ENCODE measurements at regions not wholly inside any gene's neighbourhood (a gene's known extent, or its start where the extent isn't known, plus 50 kb on each side); places are given as distances from the start of the nearest gene placed in this dataset.
"Not testable (repeated sequence)": the region's sequence is repeated elsewhere in the genome, so short reads cannot be mapped to it uniquely, and the experiment has no call there.

DNA sequence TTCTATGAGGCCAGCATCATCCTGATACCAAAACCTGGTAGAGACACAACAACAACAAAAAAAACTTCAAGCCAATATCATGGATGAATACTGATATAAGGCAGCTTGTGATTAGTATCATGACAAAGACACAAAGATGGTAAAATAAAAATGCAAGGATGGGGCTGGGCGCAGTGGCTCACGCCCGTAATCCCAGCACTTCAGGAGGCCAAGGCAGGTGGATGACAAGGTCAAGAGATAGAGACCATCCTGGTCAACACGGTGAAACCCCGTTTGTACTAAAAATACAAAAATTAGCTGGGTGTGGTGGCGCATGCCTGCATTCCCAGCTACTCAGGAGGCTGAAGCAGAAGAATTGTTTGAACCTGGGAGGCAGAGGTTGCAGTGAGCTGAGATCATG, 210.2 kb downstream of the POTEM start:
- H2BK20ac ChIP-seq (ENCODE audit: low read length); H3K14ac ChIP-seq (ENCODE audit: insufficient read length); H3K18ac ChIP-seq (ENCODE audit: extremely low read depth, low read length); H3K56ac ChIP-seq (replicated peaks; ENCODE audit: insufficient read length, low read depth, low read length); H2BK12ac ChIP-seq (ENCODE audit: low read depth, low read length); H4K91ac ChIP-seq (replicated peaks; ENCODE audit: insufficient read length, low read length); H3K36me3 ChIP-seq (ENCODE audit: control insufficient read depth in 2 of 4, insufficient read depth in 4 of 4, low read length in 3 of 4); H4K8ac ChIP-seq (ENCODE audit: extremely low read depth, insufficient read depth, low read length); H3K27me3 ChIP-seq (replicated peaks in 1 of 4; ENCODE audit: control insufficient read depth in 3 of 4, extremely low read depth in 1 of 4, insufficient read depth in 3 of 4, low read length in 3 of 4); H3K79me1 ChIP-seq (ENCODE audit: low read depth, low read length); H4K20me1 ChIP-seq (replicated peaks in 1 of 2; ENCODE audit: control insufficient read depth in 1 of 2, insufficient read depth in 2 of 2, low read length in 2 of 2); H3K4me2 ChIP-seq (ENCODE audit: insufficient read depth in 1 of 2, low read depth in 2 of 2, low read length in 2 of 2); H2AFZ ChIP-seq (ENCODE audit: low read length); FAIRE-seq; H2BK5ac ChIP-seq (ENCODE audit: low read depth, low read length); H3K4me1 ChIP-seq (replicated peaks in 1 of 4; ENCODE audit: control insufficient read depth in 3 of 4, insufficient read depth in 4 of 4, low read length in 3 of 4); H3K79me2 ChIP-seq (ENCODE audit: control insufficient read depth in 1 of 2, insufficient read depth in 2 of 2, low read length in 2 of 2); H2AK5ac ChIP-seq (ENCODE audit: low read depth, low read length); H3K4me3 ChIP-seq (ENCODE audit: extremely low read depth in 1 of 4, insufficient read depth in 2 of 4, low read depth in 3 of 4, low read length in 4 of 4); H2BK15ac ChIP-seq (ENCODE audit: low read length); DNase-seq (ENCODE audit: low read depth in 1 of 2, low spot score in 2 of 2); H3K9ac ChIP-seq (replicated peaks in 1 of 4; ENCODE audit: extremely low read depth in 1 of 4, low read depth in 3 of 4, low read length in 3 of 4); H3K23ac ChIP-seq (ENCODE audit: insufficient read length); H3K23me2 ChIP-seq (ENCODE audit: low read depth, low read length); H4K5ac ChIP-seq (ENCODE audit: insufficient read length, low read depth, low read length); CTCF ChIA-PET (ENCODE audit: partially characterized antibody); H3K9me3 ChIP-seq (ENCODE audit: insufficient read depth in 2 of 2, low read depth in 1 of 2, low read length in 1 of 2); H2BK120ac ChIP-seq (replicated peaks; ENCODE audit: low read depth, low read length); POLR2A ChIA-PET (ENCODE audit: partially characterized antibody); H3K27ac ChIP-seq (ENCODE audit: low read depth, low read length); H3K4ac ChIP-seq (replicated peaks; ENCODE audit: insufficient read length, low read depth, low read length): not testable (repeated sequence)
- WGBS, 2 experiments (ENCODE audit: extremely low coverage in 1 of 2, insufficient coverage in 1 of 2, insufficient read length in 1 of 2, insufficient replicate concordance in 2 of 2, low coverage in 1 of 2, low lambda C conversion rate in 2 of 2, missing lambda C conversion rate in 1 of 2) = 80% methylated on average over 1 of the region's 6 CpGs; no CpG with 5 or more reads in 1 of the 2 experiments

DNA sequence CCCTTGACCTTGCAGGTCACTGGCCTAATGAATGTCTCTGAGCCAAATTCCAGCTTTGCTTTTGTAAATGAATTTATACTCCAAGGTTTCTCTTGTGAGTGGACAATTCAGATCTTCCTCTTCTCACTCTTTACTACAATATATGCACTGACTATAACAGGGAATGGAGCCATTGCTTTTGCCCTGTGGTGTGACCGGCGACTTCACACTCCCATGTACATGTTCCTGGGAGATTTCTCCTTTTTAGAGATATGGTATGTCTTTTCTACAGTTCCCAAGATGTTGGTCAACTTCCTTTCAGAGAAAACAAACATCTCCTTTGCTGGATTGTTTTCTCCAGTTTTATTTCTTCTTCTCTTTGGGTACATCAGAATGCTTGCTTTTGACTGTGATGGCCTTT, 213.1 kb downstream of the POTEM start:
- H3K36me3 ChIP-seq (ENCODE audit: control insufficient read depth in 2 of 4, insufficient read depth in 4 of 4, low read length in 3 of 4); POLR2A ChIA-PET (ENCODE audit: partially characterized antibody); H4K91ac ChIP-seq (replicated peaks; ENCODE audit: insufficient read length, low read length); H3K14ac ChIP-seq (ENCODE audit: insufficient read length); H3K23ac ChIP-seq (ENCODE audit: insufficient read length); H3K9me3 ChIP-seq (ENCODE audit: insufficient read depth in 2 of 2, low read depth in 1 of 2, low read length in 1 of 2); H3K27ac ChIP-seq (ENCODE audit: low read depth, low read length); H2BK12ac ChIP-seq (ENCODE audit: low read depth, low read length); H3K4ac ChIP-seq (replicated peaks; ENCODE audit: insufficient read length, low read depth, low read length); H4K8ac ChIP-seq (ENCODE audit: extremely low read depth, insufficient read depth, low read length); H3K56ac ChIP-seq (replicated peaks; ENCODE audit: insufficient read length, low read depth, low read length); H3K79me2 ChIP-seq (ENCODE audit: control insufficient read depth in 1 of 2, insufficient read depth in 2 of 2, low read length in 2 of 2); H2AK5ac ChIP-seq (ENCODE audit: low read depth, low read length); H2BK20ac ChIP-seq (ENCODE audit: low read length); DNase-seq (ENCODE audit: low read depth in 1 of 2, low spot score in 2 of 2); H2BK15ac ChIP-seq (ENCODE audit: low read length); H2BK120ac ChIP-seq (replicated peaks; ENCODE audit: low read depth, low read length); H3K27me3 ChIP-seq (replicated peaks in 1 of 4; ENCODE audit: control insufficient read depth in 3 of 4, extremely low read depth in 1 of 4, insufficient read depth in 3 of 4, low read length in 3 of 4); CTCF ChIA-PET (ENCODE audit: partially characterized antibody); H3K9ac ChIP-seq (replicated peaks in 1 of 4; ENCODE audit: extremely low read depth in 1 of 4, low read depth in 3 of 4, low read length in 3 of 4); H3K4me3 ChIP-seq (ENCODE audit: extremely low read depth in 1 of 4, insufficient read depth in 2 of 4, low read depth in 3 of 4, low read length in 4 of 4); H4K20me1 ChIP-seq (replicated peaks in 1 of 2; ENCODE audit: control insufficient read depth in 1 of 2, insufficient read depth in 2 of 2, low read length in 2 of 2); FAIRE-seq; H2BK5ac ChIP-seq (ENCODE audit: low read depth, low read length); H3K18ac ChIP-seq (ENCODE audit: extremely low read depth, low read length); H4K5ac ChIP-seq (ENCODE audit: insufficient read length, low read depth, low read length); H3K4me1 ChIP-seq (replicated peaks in 1 of 4; ENCODE audit: control insufficient read depth in 3 of 4, insufficient read depth in 4 of 4, low read length in 3 of 4); H3K79me1 ChIP-seq (ENCODE audit: low read depth, low read length); H2AFZ ChIP-seq (ENCODE audit: low read length); H3K23me2 ChIP-seq (ENCODE audit: low read depth, low read length); H3K4me2 ChIP-seq (ENCODE audit: insufficient read depth in 1 of 2, low read depth in 2 of 2, low read length in 2 of 2): not testable (repeated sequence)
- 63% methylated on average over 2 of the region's 2 CpGs; no CpG with 5 or more reads in 1 of the 2 experiments for WGBS, 2 experiments (ENCODE audit: extremely low coverage in 1 of 2, insufficient coverage in 1 of 2, insufficient read length in 1 of 2, insufficient replicate concordance in 2 of 2, low coverage in 1 of 2, low lambda C conversion rate in 2 of 2, missing lambda C conversion rate in 1 of 2)
